Keratinocyte (primary cell): ENCODE measurements at regions not wholly inside any gene's neighbourhood (a gene's known extent, or its start where the extent isn't known, plus 50 kb on each side); places are given as distances from the start of the nearest gene placed in this dataset.

Experiments
- DNase-seq: peaks from one replicate; pipeline ENCODE4 v3.0.0-alpha.2; 2011; ENCODE audit warnings: low read depth, missing footprints, low spot score
- FAIRE-seq: peaks from 2 replicates; lab custom pipeline; 2011; peaks lifted over from hg19 to GRCh38; lab: Jason Lieb, UNC
- H2AFZ ChIP-seq: 2 replicates; pipeline ENCODE4 v1.6.0; 2012; ENCODE audit warnings: low read length, control low read depth, inconsistent platforms; ENCODE audit not compliant: control insufficient read depth
- H3K27ac ChIP-seq: 2 replicates; pipeline ENCODE4 v1.5.1; 2011; ENCODE audit warnings: low read length; ENCODE audit not compliant: control insufficient read depth, insufficient read depth
- H3K27me3 ChIP-seq: 3 replicates; pipeline ENCODE4 v1.6.0; 2011; ENCODE audit warnings: low read length; ENCODE audit not compliant: control insufficient read depth, insufficient read depth; ENCODE audit errors: extremely low read depth
- H3K36me3 ChIP-seq, 2 experiments: 2 replicates in 1 of 2; 3 replicates in 1 of 2; pipeline ENCODE4 v1.5.1; 2011; ENCODE audit warnings: low read length in 2 of 2, mild to moderate bottlenecking in 1 of 2; ENCODE audit not compliant: control insufficient read depth in 2 of 2, insufficient read depth in 2 of 2; ENCODE audit errors: extremely low read depth in 1 of 2
- H3K4me1 ChIP-seq: 3 replicates; pipeline ENCODE4 v1.5.1; 2011; ENCODE audit warnings: low read length; ENCODE audit not compliant: control insufficient read depth, insufficient read depth; ENCODE audit errors: extremely low read depth
- H3K4me2 ChIP-seq: 3 replicates; pipeline ENCODE4 v1.6.0; 2011; ENCODE audit warnings: low read depth, low read length; ENCODE audit not compliant: control insufficient read depth, insufficient read depth; ENCODE audit errors: extremely low read depth
- H3K4me3 ChIP-seq, 3 experiments: fragments of 200-600 bp in 1 of 3; sonication (generic) in 1 of 3; 2 replicates in 2 of 3; 3 replicates in 1 of 3; pipeline ENCODE4 v1.5.1; 2011 to 2016; ENCODE audit warnings: low read length in 3 of 3, mild to moderate bottlenecking in 3 of 3, control low read depth in 2 of 3, inconsistent platforms in 1 of 3, low read depth in 1 of 3, mixed read lengths in 1 of 3, mixed run types in 1 of 3, moderate library complexity in 1 of 3; ENCODE audit not compliant: control insufficient read depth in 2 of 3, insufficient read depth in 2 of 3; ENCODE audit errors: extremely low read depth in 1 of 3
- H3K79me2 ChIP-seq: 2 replicates; pipeline ENCODE4 v1.6.0; 2012; ENCODE audit warnings: low read length; ENCODE audit not compliant: control insufficient read depth, insufficient read depth
- H3K9ac ChIP-seq: 3 replicates; pipeline ENCODE4 v1.6.0; 2011; ENCODE audit warnings: low read length; ENCODE audit not compliant: control insufficient read depth, insufficient read depth; ENCODE audit errors: extremely low read depth
- H3K9me1 ChIP-seq: 3 replicates; pipeline ENCODE4 v1.6.0; 2011; ENCODE audit warnings: low read length; ENCODE audit not compliant: control insufficient read depth, insufficient read depth; ENCODE audit errors: extremely low read depth
- H3K9me3 ChIP-seq: 2 replicates; pipeline ENCODE4 v1.5.1; 2012; ENCODE audit warnings: low read depth, low read length; ENCODE audit not compliant: control insufficient read depth
- H4K20me1 ChIP-seq: 3 replicates; pipeline ENCODE4 v1.6.0; 2011; ENCODE audit warnings: low read length; ENCODE audit not compliant: control insufficient read depth, insufficient read depth; ENCODE audit errors: extremely low read depth
- CTCF ChIP-seq, 3 experiments: IDR thresholded peaks in 1 of 3; conservative IDR thresholded peaks in 1 of 3; optimal IDR thresholded peaks in 1 of 3; 2 replicates in 2 of 3; 3 replicates in 1 of 3; pipeline versions ENCODE3 to v1.5.1; 2011; ENCODE audit warnings: low read length in 3 of 3, mild to moderate bottlenecking in 3 of 3, moderate library complexity in 2 of 3, control low read depth in 1 of 3, inconsistent platforms in 1 of 3; ENCODE audit not compliant: insufficient read depth in 2 of 3; ENCODE audit errors: extremely low read depth in 1 of 3
- EZH2 ChIP-seq: IDR thresholded peaks from one replicate; pipeline ENCODE4 v1.6.1; 2012; ENCODE audit warnings: inconsistent platforms, mild to moderate bottlenecking, low read length, moderate library complexity
- dilution Hi-C: fragments of 300-500 bp; cut with MboI; formaldehyde crosslinking; loops from one replicate; pipeline ENCODE4 v1.7.0; 2020; ENCODE audit warnings: low sequenced_read_pairs; ENCODE audit not compliant: extremely low pct_ligation_motif_present

GRCh38 chr6:130676773-130677144 lies 150.4 kb upstream of the SMLR1 start:
- Histone ChIP-seq H3K9me3 (peaks cover 3% of the 10 kb centered on the region), H3K79me2 (no peaks in the 10 kb centered on the region), H3K4me2 (no peak overlapping the region), H3K36me3 (no peaks in the 10 kb centered on the region), H4K20me1 (no peaks in the 10 kb centered on the region), H3K27me3 (no peaks in the 10 kb centered on the region), H3K9me1 (no peaks in the 10 kb centered on the region), H3K27ac (no peak overlapping the region), H3K4me1 (peaks cover 22% of the 10 kb centered on the region), H2AFZ (no peak overlapping the region), H3K9ac (no peak overlapping the region), H3K4me3 (no peak overlapping the region)
- TF ChIP-seq EZH2 (no peak), CTCF (optimal IDR thresholded peaks at IDR 0.05 in 1 of 3, IDR thresholded peaks at IDR 0.05 in 1 of 3, conservative IDR thresholded peaks at IDR 0.05 in 1 of 3; ENCODE audit: extremely low read depth in 1 of 3, insufficient read depth in 2 of 3, low read length in 3 of 3) (no peak)
- FAIRE-seq (no peak), DNase-seq (no peak)
- dilution Hi-C loops = no loop called here

GRCh38 chr6:130677312-130677711 lies 149.9 kb upstream of the SMLR1 start:
- Histone ChIP-seq H3K4me3 (no peak overlapping the region), H3K79me2 (no peaks in the 10 kb centered on the region), H3K4me1 (peaks cover 22% of the 10 kb centered on the region), H3K9me1 (no peaks in the 10 kb centered on the region), H3K4me2 (no peak overlapping the region), H3K27ac (no peak overlapping the region), H3K36me3 (no peaks in the 10 kb centered on the region), H4K20me1 (no peaks in the 10 kb centered on the region), H3K9ac (no peak overlapping the region), H2AFZ (no peak overlapping the region), H3K27me3 (no peaks in the 10 kb centered on the region), H3K9me3 (peaks cover 3% of the 10 kb centered on the region)
- no peak for TF ChIP-seq CTCF (optimal IDR thresholded peaks at IDR 0.05 in 1 of 3, IDR thresholded peaks at IDR 0.05 in 1 of 3, conservative IDR thresholded peaks at IDR 0.05 in 1 of 3; ENCODE audit: extremely low read depth in 1 of 3, insufficient read depth in 2 of 3, low read length in 3 of 3)
- no peak for TF ChIP-seq EZH2
- no peak for FAIRE-seq
- DNase-seq = no peak
- dilution Hi-C loops = no loop called here
